ENCODE measurements at regions not wholly inside any gene's neighbourhood (a gene's known extent, or its start where the extent isn't known, plus 50 kb on each side); places are given as distances from the start of the nearest gene placed in this dataset.
"Not testable (repeated sequence)": the region's sequence is repeated elsewhere in the genome, so short reads cannot be mapped to it uniquely, and the experiment has no call there.

- TF ChIP-seq POLR2A, CTCF, POLR2AphosphoS5 (IDR thresholded peaks at IDR 0.05): not testable (repeated sequence)
Observed at GRCh38 chr21:10383571-10383970, 137.8 kb upstream of the TPTE start.
